ENCODE measurements at regions not wholly inside any gene's neighbourhood (a gene's known extent, or its start where the extent isn't known, plus 50 kb on each side); places are given as distances from the start of the nearest gene placed in this dataset.
"Not testable (repeated sequence)": the region's sequence is repeated elsewhere in the genome, so short reads cannot be mapped to it uniquely, and the experiment has no call there.

DNA sequence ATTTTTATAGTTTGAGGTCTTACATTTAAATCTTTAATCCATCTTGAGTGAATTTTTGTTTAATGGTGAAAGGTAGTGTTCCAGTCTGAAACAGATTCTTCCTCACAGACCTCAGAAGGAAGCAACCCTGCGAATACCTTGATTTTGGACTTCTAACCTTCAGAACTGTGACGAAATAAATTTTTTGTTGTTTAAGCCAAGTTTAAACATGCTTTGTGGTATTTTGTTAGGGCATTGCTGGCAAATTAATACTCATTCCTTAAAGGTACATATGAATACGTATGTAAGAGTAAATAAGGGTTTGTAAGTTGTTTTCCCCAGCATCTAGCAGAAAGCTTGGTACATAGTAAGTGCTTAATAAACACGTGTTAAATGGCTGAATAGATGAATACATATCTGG is 100.3 kb downstream of the SEC16B start:
- Histone ChIP-seq H3K79me2 (ENCODE audit: low read depth) (no peaks in the 10 kb centered on the region), H3K27ac (no peak overlapping the region), H3K4me3 (no peak overlapping the region), H3K4me1 (replicated peaks; ENCODE audit: insufficient read depth) (no peaks in the 10 kb centered on the region), H3K9me3 (ENCODE audit: insufficient read depth, low read depth) (no peaks in the 10 kb centered on the region), H3K36me3 (ENCODE audit: low read depth) (no peaks in the 10 kb centered on the region), H3F3A (ENCODE audit: insufficient read depth, low read depth) (no peaks in the 10 kb centered on the region), H2AFZ (no peak overlapping the region), H3K9me2 (ENCODE audit: insufficient read depth) (no peaks in the 10 kb centered on the region), H4K20me1 (ENCODE audit: insufficient read depth) (no peaks in the 10 kb centered on the region), H3K27me3 (ENCODE audit: insufficient read depth, low read depth) (peaks cover 32% of the 10 kb centered on the region), H3K4me2 (no peak overlapping the region)
- CTCF ChIA-PET = no interaction called here
- BruUV-seq (replicated peaks) = no TSS peak
- DNase-seq = no peak
- no peak for TF ChIP-seq EZH2 (IDR thresholded peaks at IDR 0.05; ENCODE audit: low read depth)
- TF ChIP-seq, protein P1, sequence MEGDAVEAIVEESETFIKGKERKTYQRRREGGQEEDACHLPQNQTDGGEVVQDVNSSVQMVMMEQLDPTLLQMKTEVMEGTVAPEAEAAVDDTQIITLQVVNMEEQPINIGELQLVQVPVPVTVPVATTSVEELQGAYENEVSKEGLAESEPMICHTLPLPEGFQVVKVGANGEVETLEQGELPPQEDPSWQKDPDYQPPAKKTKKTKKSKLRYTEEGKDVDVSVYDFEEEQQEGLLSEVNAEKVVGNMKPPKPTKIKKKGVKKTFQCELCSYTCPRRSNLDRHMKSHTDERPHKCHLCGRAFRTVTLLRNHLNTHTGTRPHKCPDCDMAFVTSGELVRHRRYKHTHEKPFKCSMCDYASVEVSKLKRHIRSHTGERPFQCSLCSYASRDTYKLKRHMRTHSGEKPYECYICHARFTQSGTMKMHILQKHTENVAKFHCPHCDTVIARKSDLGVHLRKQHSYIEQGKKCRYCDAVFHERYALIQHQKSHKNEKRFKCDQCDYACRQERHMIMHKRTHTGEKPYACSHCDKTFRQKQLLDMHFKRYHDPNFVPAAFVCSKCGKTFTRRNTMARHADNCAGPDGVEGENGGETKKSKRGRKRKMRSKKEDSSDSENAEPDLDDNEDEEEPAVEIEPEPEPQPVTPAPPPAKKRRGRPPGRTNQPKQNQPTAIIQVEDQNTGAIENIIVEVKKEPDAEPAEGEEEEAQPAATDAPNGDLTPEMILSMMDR (conservative IDR thresholded peaks at IDR 0.05) = no peak
- intact Hi-C loops (cut with micrococcal nuclease; ENCODE audit: unreplicated experiment) = no loop called here
- POLR2A ChIA-PET (ENCODE audit: unreplicated experiment) = no interaction called here

DNA sequence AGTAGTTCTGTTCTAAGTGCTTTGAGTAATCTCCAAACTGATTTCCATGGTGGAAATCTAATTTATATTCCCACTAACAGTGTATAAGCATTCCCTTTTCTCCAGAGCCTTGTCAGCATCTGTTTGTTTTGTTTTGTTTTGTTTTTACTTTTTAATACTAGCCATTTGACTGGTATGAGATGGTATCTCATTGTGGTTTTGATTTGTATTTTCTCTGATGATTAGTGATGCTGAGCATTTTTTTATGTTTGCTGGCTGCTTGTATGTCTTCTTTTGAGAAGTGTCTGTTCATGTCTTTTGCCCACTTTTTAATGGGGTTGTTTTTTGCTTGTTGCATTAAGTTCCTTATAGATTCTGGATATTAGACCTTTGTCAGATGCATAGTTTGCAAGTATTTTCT is 100.8 kb downstream of the SEC16B start:
- BruUV-seq (replicated peaks); CTCF ChIA-PET; intact Hi-C loops (cut with micrococcal nuclease; ENCODE audit: unreplicated experiment); H3K4me1 ChIP-seq (replicated peaks; ENCODE audit: insufficient read depth); H3K36me3 ChIP-seq (ENCODE audit: low read depth); H3F3A ChIP-seq (ENCODE audit: insufficient read depth, low read depth); H3K9me3 ChIP-seq (ENCODE audit: insufficient read depth, low read depth); H3K4me3 ChIP-seq; H4K20me1 ChIP-seq (ENCODE audit: insufficient read depth); H3K9me2 ChIP-seq (ENCODE audit: insufficient read depth); POLR2A ChIA-PET (ENCODE audit: unreplicated experiment); H3K4me2 ChIP-seq; DNase-seq; H3K79me2 ChIP-seq (ENCODE audit: low read depth); H3K27ac ChIP-seq; H2AFZ ChIP-seq: not testable (repeated sequence)
- peaks cover 27% of the 10 kb centered on the region for H3K27me3 ChIP-seq (ENCODE audit: insufficient read depth, low read depth)

DNA sequence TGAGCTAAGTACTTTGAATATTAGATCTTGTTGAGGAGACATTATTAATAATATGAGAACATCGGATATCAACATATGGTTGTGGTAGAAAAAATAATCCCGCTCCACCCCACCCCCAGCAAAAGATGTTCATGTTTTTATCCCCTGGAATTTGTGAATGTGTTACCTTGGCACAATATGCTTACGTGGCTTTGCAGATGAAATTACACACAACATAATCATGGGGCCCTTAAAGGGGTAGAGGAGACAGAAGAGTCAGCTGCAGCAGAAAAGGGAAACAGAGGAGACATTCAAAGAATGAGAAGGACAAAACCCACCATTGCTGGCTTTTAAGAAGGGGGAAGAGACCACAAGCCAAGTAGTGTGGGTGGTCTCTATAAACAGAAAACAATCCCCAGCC is 104.1 kb downstream of the SEC16B start:
- no peaks in the 10 kb centered on the region for H3K27me3 ChIP-seq (ENCODE audit: insufficient read depth, low read depth)
- no peaks in the 10 kb centered on the region for H3K36me3 ChIP-seq (ENCODE audit: low read depth)
- no peaks in the 10 kb centered on the region for H3K4me1 ChIP-seq (replicated peaks; ENCODE audit: insufficient read depth)
- intact Hi-C loops (cut with micrococcal nuclease; ENCODE audit: unreplicated experiment) = no loop called here
- no peaks in the 10 kb centered on the region for H3F3A ChIP-seq (ENCODE audit: insufficient read depth, low read depth)
- H3K9me3 ChIP-seq (ENCODE audit: insufficient read depth, low read depth) = no peaks in the 10 kb centered on the region
- ChIA-PET POLR2A (ENCODE audit: unreplicated experiment) (no interaction called here), CTCF (no interaction called here)
- H3K79me2 ChIP-seq (ENCODE audit: low read depth) = no peaks in the 10 kb centered on the region
- no peaks in the 10 kb centered on the region for H3K9me2 ChIP-seq (ENCODE audit: insufficient read depth)
- H4K20me1 ChIP-seq (ENCODE audit: insufficient read depth) = no peaks in the 10 kb centered on the region
- H3K27ac ChIP-seq = no peak overlapping the region
- BruUV-seq (replicated peaks) = no TSS peak
- H3K4me3 ChIP-seq = no peak overlapping the region
- no peak for DNase-seq
- H2AFZ ChIP-seq = no peak overlapping the region
- no peak for TF ChIP-seq EZH2 (IDR thresholded peaks at IDR 0.05; ENCODE audit: low read depth)
- TF ChIP-seq, protein P1 (conservative IDR thresholded peaks at IDR 0.05) = no peak
- H3K4me2 ChIP-seq = no peak overlapping the region

DNA sequence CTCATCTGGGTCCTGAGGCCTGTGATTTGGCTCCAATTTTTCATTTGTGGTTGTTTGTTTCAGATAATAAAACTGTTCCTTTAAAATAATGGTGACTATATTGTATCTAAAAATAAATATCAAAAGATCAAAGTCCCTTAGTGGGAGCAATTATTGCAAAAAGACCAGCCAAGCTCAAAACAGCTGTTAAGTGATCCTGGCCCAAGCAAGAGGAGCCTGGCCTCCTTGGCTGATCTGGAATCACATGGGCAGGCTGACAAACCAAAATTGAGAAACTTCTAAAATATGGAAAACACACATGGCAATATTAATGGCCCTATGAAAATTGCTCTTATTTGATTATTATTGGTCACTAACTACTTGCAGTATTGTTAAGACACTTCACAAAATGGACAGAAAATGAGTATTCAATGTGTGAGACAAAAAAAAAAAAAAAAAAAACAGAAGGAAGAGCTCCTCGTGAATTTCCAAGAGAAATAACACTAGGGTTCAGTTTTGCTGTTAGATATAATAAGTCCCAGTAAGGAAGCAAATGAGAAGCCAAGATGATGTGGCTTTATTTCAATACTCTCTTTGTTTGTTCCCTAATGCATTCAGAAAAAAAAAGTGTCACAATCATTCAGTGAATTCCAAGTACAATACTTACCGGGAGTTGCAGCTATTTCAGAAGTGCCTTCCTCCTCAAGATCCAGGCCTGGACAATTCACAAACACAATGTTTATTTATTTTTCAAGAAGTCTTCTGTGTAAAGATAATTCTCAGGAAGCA is 105.1 kb downstream of the SEC16B start:
- BruUV-seq (replicated peaks) = no TSS peak
- Histone ChIP-seq H3K9me2 (ENCODE audit: insufficient read depth) (no peaks in the 10 kb centered on the region), H3K27ac (no peak overlapping the region), H3K27me3 (ENCODE audit: insufficient read depth, low read depth) (peaks cover 2% of the 10 kb centered on the region; the same call in 1 of the 2 replicates), H2AFZ (no peak overlapping the region), H3K36me3 (ENCODE audit: low read depth) (no peaks in the 10 kb centered on the region), H3K79me2 (ENCODE audit: low read depth) (no peaks in the 10 kb centered on the region), H4K20me1 (ENCODE audit: insufficient read depth) (no peaks in the 10 kb centered on the region), H3K4me2 (no peak overlapping the region), H3K9me3 (ENCODE audit: insufficient read depth, low read depth) (no peaks in the 10 kb centered on the region), H3F3A (ENCODE audit: insufficient read depth, low read depth) (no peaks in the 10 kb centered on the region), H3K4me3 (no peak overlapping the region), H3K4me1 (replicated peaks; ENCODE audit: insufficient read depth) (no peaks in the 10 kb centered on the region)
- TF ChIP-seq, protein P1 (conservative IDR thresholded peaks at IDR 0.05) = no peak
- no peak for TF ChIP-seq EZH2 (IDR thresholded peaks at IDR 0.05; ENCODE audit: low read depth)
- ChIA-PET CTCF (interaction anchor here (0.6 kb wide), 1 partner anchor 619 kb away, joined by 5 read pairs; no protein-coding TSS in a partner anchor), POLR2A (ENCODE audit: unreplicated experiment) (no interaction called here)
- intact Hi-C loops (cut with micrococcal nuclease; ENCODE audit: unreplicated experiment) = no loop called here
- no peak for DNase-seq

Data from PC-9 (cell line).